OCI-LY3 (cell line): ENCODE measurements at regions not wholly inside any gene's neighbourhood (a gene's known extent, or its start where the extent isn't known, plus 50 kb on each side); places are given as distances from the start of the nearest gene placed in this dataset.

Experiments
- H2AFZ ChIP-seq: fragments of 200-600, 300-600 bp; shearing (Covaris generic); 2 replicates; pipeline ENCODE4 v1.6.0; 2014; ENCODE audit warnings: antibody characterized with exemption, low read depth, low read length
- H3K27ac ChIP-seq: fragments of 200-600, 300-600 bp; sonication (generic); 2 replicates; pipeline ENCODE4 v1.5.1; 2014; ENCODE audit warnings: mild to moderate bottlenecking, low read length, moderate library complexity, mixed read lengths
- H3K27me3 ChIP-seq: fragments of 200-600, 300-600 bp; sonication (generic); 2 replicates; pipeline ENCODE4 v1.6.1; 2014; ENCODE audit warnings: low read depth, low read length, mixed read lengths
- H3K36me3 ChIP-seq: fragments of 200-600, 300-600 bp; sonication (generic); replicated peaks from 2 replicates; pipeline ENCODE3; 2014; ENCODE audit warnings: low read depth, low read length, mixed read lengths
- H3K4me1 ChIP-seq: fragments of 300-600, 200-600 bp; sonication (generic); 2 replicates; pipeline ENCODE4 v1.6.1; 2014; ENCODE audit warnings: low read length, mixed read lengths
- H3K4me2 ChIP-seq: fragments of 200-600, 300-600 bp; sonication (generic); 2 replicates; pipeline ENCODE4 v1.6.1; 2014; ENCODE audit warnings: low read length, mixed read lengths
- H3K4me3 ChIP-seq: fragments of 300-600, 200-600 bp; sonication (generic); 2 replicates; pipeline ENCODE4 v1.5.1; 2014; ENCODE audit warnings: antibody characterized with exemption, mild to moderate bottlenecking, low read length, moderate library complexity
- H3K79me2 ChIP-seq: fragments of 300-600, 200-600 bp; shearing (Covaris generic); 2 replicates; pipeline ENCODE4 v1.6.1; 2014; ENCODE audit warnings: mild to moderate bottlenecking, low read length, mixed read lengths
- H3K9ac ChIP-seq: fragments of 300-600, 200-600 bp; shearing (Covaris generic); 2 replicates; pipeline ENCODE4 v1.6.0; 2014; ENCODE audit warnings: mild to moderate bottlenecking, low read length, moderate library complexity
- H3K9me3 ChIP-seq: fragments of 200-600, 300-600 bp; shearing (Covaris generic); 2 replicates; pipeline ENCODE4 v1.6.1; 2014; ENCODE audit warnings: low read length, mixed read lengths; ENCODE audit not compliant: insufficient read depth
- H4K20me1 ChIP-seq: fragments of 200-600, 300-600 bp; sonication (generic); 2 replicates; pipeline ENCODE4 v1.6.1; 2016; ENCODE audit warnings: low read length, mixed read lengths; ENCODE audit not compliant: insufficient read depth
- CTCF ChIP-seq: fragments of 200-600, 300-600 bp; sonication (generic); IDR thresholded peaks from 2 replicates; pipeline ENCODE4 v1.5.1; 2014; ENCODE audit warnings: antibody characterized with exemption, low read length, low read depth
- EZH2phosphoT487 ChIP-seq: fragments of 200-600 bp; shearing (Covaris generic); IDR thresholded peaks from 2 replicates; pipeline ENCODE4 v1.6.1; 2018; ENCODE audit warnings: antibody characterized with exemption, mixed run types, low read depth

GRCh38 chr5:155733935-155734334 lies 593.0 kb upstream of the SGCD start:
- H3K79me2 ChIP-seq, result no peaks in the 10 kb centered on the region
- H2AFZ ChIP-seq, result no peak overlapping the region
- H3K4me1 ChIP-seq, result no peaks in the 10 kb centered on the region
- no peaks in the 10 kb centered on the region for H3K27me3 ChIP-seq
- H4K20me1 ChIP-seq, result no peaks in the 10 kb centered on the region
- no peaks in the 10 kb centered on the region for H3K9me3 ChIP-seq
- H3K9ac ChIP-seq, result no peak overlapping the region
- no peak overlapping the region for H3K4me3 ChIP-seq
- no peak overlapping the region for H3K4me2 ChIP-seq
- no peak overlapping the region for H3K27ac ChIP-seq
- TF ChIP-seq EZH2phosphoT487 (no peak), CTCF (no peak)
- no peaks in the 10 kb centered on the region for H3K36me3 ChIP-seq

- Histone ChIP-seq H3K4me1 (no peaks in the 10 kb centered on the region), H3K27ac (no peak overlapping the region), H2AFZ (no peak overlapping the region), H3K27me3 (no peaks in the 10 kb centered on the region), H3K36me3 (no peaks in the 10 kb centered on the region), H3K9ac (no peak overlapping the region), H3K79me2 (no peaks in the 10 kb centered on the region), H3K4me2 (no peak overlapping the region), H3K9me3 (no peaks in the 10 kb centered on the region), H4K20me1 (no peaks in the 10 kb centered on the region), H3K4me3 (no peak overlapping the region)
- no peak for TF ChIP-seq CTCF
- no peak for TF ChIP-seq EZH2phosphoT487
These were observed 591.6 kb upstream of the SGCD start for GRCh38 chr5:155735388-155735787.

- H3K4me3 ChIP-seq, result no peak overlapping the region
- H3K36me3 ChIP-seq, result no peaks in the 10 kb centered on the region
- H3K27ac ChIP-seq, result no peak overlapping the region
- no peaks in the 10 kb centered on the region for H3K4me1 ChIP-seq
- H3K9ac ChIP-seq, result no peak overlapping the region
- no peaks in the 10 kb centered on the region for H3K9me3 ChIP-seq
- H3K27me3 ChIP-seq, result no peaks in the 10 kb centered on the region
- no peak overlapping the region for H2AFZ ChIP-seq
- H4K20me1 ChIP-seq, result no peaks in the 10 kb centered on the region
- no peak overlapping the region for H3K4me2 ChIP-seq
- H3K79me2 ChIP-seq, result no peaks in the 10 kb centered on the region
- TF ChIP-seq EZH2phosphoT487, result no peak
- TF ChIP-seq CTCF, result no peak
These were observed 588.3 kb upstream of the SGCD start for GRCh38 chr5:155738616-155739015.

GRCh38 chr5:155746367-155747038 lies 580.5 kb upstream of the SGCD start:
- Histone ChIP-seq H3K27ac (no peak overlapping the region), H3K9me3 (no peaks in the 10 kb centered on the region)

More at GRCh38 chr5:155746367-155747038, 580.5 kb upstream of the SGCD start:
- Histone ChIP-seq H3K27me3 (no peaks in the 10 kb centered on the region), H3K79me2 (no peaks in the 10 kb centered on the region), H3K9ac (no peak overlapping the region), H2AFZ (no peak overlapping the region), H3K4me1 (no peaks in the 10 kb centered on the region), H3K36me3 (no peaks in the 10 kb centered on the region), H4K20me1 (no peaks in the 10 kb centered on the region), H3K4me3 (no peak overlapping the region), H3K4me2 (no peak overlapping the region)
- TF ChIP-seq CTCF (no peak), EZH2phosphoT487 (no peak)
